ENCODE measurements at regions not wholly inside any gene's neighbourhood (a gene's known extent, or its start where the extent isn't known, plus 50 kb on each side); places are given as distances from the start of the nearest gene placed in this dataset.

GRCh38 chr4:19437008-19437407, 814.7 kb upstream of the SLIT2 start:
- no peaks in the 10 kb centered on the region for H3K4me1 ChIP-seq (ENCODE audit: control insufficient read depth, insufficient read depth, low read length)
- CTCF ChIA-PET, result no interaction called here
- ATAC-seq (no peak), DNase-seq (ENCODE audit: low read depth, low spot score) (no peak)
- in situ Hi-C loops (cut with HindIII; ENCODE audit: low pct_unique_long_range_greater_than_20kb, low sequenced_read_pairs) (no loop called here), intact Hi-C loops (cut with micrococcal nuclease; ENCODE audit: unreplicated experiment) (no loop called here)
- no peaks in the 10 kb centered on the region for H3K9me3 ChIP-seq (ENCODE audit: control insufficient read depth, insufficient read depth, low read depth, low read length)
- H3K27me3 ChIP-seq (ENCODE audit: control insufficient read depth, insufficient read depth, low read length), result no peaks in the 10 kb centered on the region
- no peak overlapping the region for H3K27ac ChIP-seq (ENCODE audit: low read length)
- H3K4me3 ChIP-seq (ENCODE audit: low read depth in 2 of 2, low read length in 2 of 2), result no peak overlapping the region
- no peak for TF ChIP-seq POLR2AphosphoS5 (IDR thresholded peaks at IDR 0.05; ENCODE audit: low read depth, low read length)
- no peaks in the 10 kb centered on the region for H3K36me3 ChIP-seq (ENCODE audit: control insufficient read depth, insufficient read depth, low read length)
- BruUV-seq (replicated peaks), result no TSS peak
- POLR2A ChIA-PET, result no interaction called here

DNA sequence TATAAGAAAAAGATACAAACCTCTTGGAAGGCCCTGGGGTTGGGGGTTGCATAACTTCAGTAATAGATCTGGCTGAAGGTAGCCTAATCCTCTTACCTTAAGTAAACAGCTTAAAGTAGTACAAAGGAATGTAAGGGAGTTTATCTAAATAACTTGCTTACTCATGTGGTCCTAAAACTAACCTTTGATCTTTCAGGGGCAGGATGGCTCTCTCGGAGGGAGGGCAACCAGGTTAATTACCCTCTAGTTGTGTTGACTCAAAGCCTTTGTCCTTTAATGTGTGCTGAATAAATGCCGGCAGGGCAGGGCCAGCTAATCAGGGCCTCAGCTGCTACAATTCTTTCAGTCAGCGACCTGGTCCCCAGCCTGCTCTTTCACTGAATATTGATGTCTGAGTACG, 822.0 kb upstream of the SLIT2 start:
- intact Hi-C loops (cut with micrococcal nuclease; ENCODE audit: unreplicated experiment), result no loop called here

More for the DNA sequence above, 822.0 kb upstream of the SLIT2 start:
- H3K4me1 ChIP-seq (ENCODE audit: control insufficient read depth, insufficient read depth, low read length), result no peaks in the 10 kb centered on the region
- H3K36me3 ChIP-seq (ENCODE audit: control insufficient read depth, insufficient read depth, low read length), result no peaks in the 10 kb centered on the region
- DNase-seq (ENCODE audit: low read depth, low spot score), result no peak
- CTCF ChIA-PET, result no interaction called here
- POLR2A ChIA-PET, result no interaction called here
- TF ChIP-seq TCF7L2 (IDR thresholded peaks at IDR 0.05; ENCODE audit: low read depth, low read length) (no peak), POLR2AphosphoS5 (IDR thresholded peaks at IDR 0.05; ENCODE audit: low read depth, low read length) (no peak), SIN3A (IDR thresholded peaks at IDR 0.05; ENCODE audit: borderline replicate concordance, insufficient read depth, low read depth, low read length) (no peak), REST (IDR thresholded peaks at IDR 0.05; ENCODE audit: insufficient read depth in 1 of 2, low read depth in 2 of 2, low read length in 1 of 2) (no peak), CTCF (IDR thresholded peaks at IDR 0.05) (no peak)
- in situ Hi-C loops (cut with HindIII; ENCODE audit: low pct_unique_long_range_greater_than_20kb, low sequenced_read_pairs), result no loop called here
- no peaks in the 10 kb centered on the region for H3K27me3 ChIP-seq (ENCODE audit: control insufficient read depth, insufficient read depth, low read length)
- ATAC-seq, result no peak
- no TSS peak for BruUV-seq (replicated peaks)
- H3K27ac ChIP-seq (ENCODE audit: low read length), result no peak overlapping the region
- no peaks in the 10 kb centered on the region for H3K9me3 ChIP-seq (ENCODE audit: control insufficient read depth, insufficient read depth, low read depth, low read length)
- no peak overlapping the region for H3K4me3 ChIP-seq (ENCODE audit: low read depth in 2 of 2, low read length in 2 of 2)

All from Panc1 (cell line).